GM18951 (cell line): ENCODE measurements at regions not wholly inside any gene's neighbourhood (a gene's known extent, or its start where the extent isn't known, plus 50 kb on each side); places are given as distances from the start of the nearest gene placed in this dataset.
"Not testable (repeated sequence)": the region's sequence is repeated elsewhere in the genome, so short reads cannot be mapped to it uniquely, and the experiment has no call there.

ENCODE experiments used
- POLR2A ChIP-seq: IDR thresholded peaks from 4 replicates; pipeline ENCODE4 v1.6.1; 2011; ENCODE audit warnings: mild to moderate bottlenecking; ENCODE audit not compliant: insufficient read length, insufficient read depth; ENCODE audit errors: extremely low read depth
- in situ Hi-C: fragments of 300-500 bp; cut with MboI; formaldehyde crosslinking; loops from one replicate; pipeline ENCODE4 v1.12.0; 2022; ENCODE audit warnings: low sequenced_read_pairs, mixed read lengths, inconsistent platforms; ENCODE audit not compliant: unreplicated experiment

GRCh38 chr5:86439593-86440110 is 178.1 kb upstream of the COX7C start:
- TF ChIP-seq POLR2A = no peak
- in situ Hi-C loops = no loop called here

GRCh38 chr5:86442036-86442745 is 175.6 kb upstream of the COX7C start:
- no peak for TF ChIP-seq POLR2A

GRCh38 chr5:86447362-86447761 is 170.4 kb upstream of the COX7C start:
- no peak for TF ChIP-seq POLR2A
- in situ Hi-C loops = no loop called here

More at GRCh38 chr5:86442036-86442745, 175.6 kb upstream of the COX7C start:
- in situ Hi-C loops = no loop called here

- no peak for TF ChIP-seq POLR2A
These were observed 165.5 kb upstream of the COX7C start for GRCh38 chr5:86452251-86452650.

GRCh38 chr5:86460519-86460918 is 157.2 kb upstream of the COX7C start:
- TF ChIP-seq POLR2A = no peak
- in situ Hi-C loops = no loop called here

More at GRCh38 chr5:86452251-86452650, 165.5 kb upstream of the COX7C start:
- in situ Hi-C loops = no loop called here

GRCh38 chr5:86461169-86461956 is 156.4 kb upstream of the COX7C start:
- in situ Hi-C loops = no loop called here
- no peak for TF ChIP-seq POLR2A

- in situ Hi-C loops = no loop called here
- no peak for TF ChIP-seq POLR2A
These were observed 154.4 kb upstream of the COX7C start for GRCh38 chr5:86463339-86463738.

- in situ Hi-C loops = no loop called here
- no peak for TF ChIP-seq POLR2A
These were observed 152.5 kb upstream of the COX7C start for GRCh38 chr5:86465052-86465838.

GRCh38 chr5:86466721-86467120 is 151.0 kb upstream of the COX7C start:
- in situ Hi-C loops = not testable (repeated sequence)

GRCh38 chr5:86482008-86482407 is 135.7 kb upstream of the COX7C start:
- in situ Hi-C loops = no loop called here
- TF ChIP-seq POLR2A = no peak

- in situ Hi-C loops = no loop called here
These were observed 124.0 kb upstream of the COX7C start for GRCh38 chr5:86493777-86494176.

GRCh38 chr5:86500947-86501346 is 116.8 kb upstream of the COX7C start:
- no peak for TF ChIP-seq POLR2A
- in situ Hi-C loops = no loop called here

More at GRCh38 chr5:86493777-86494176, 124.0 kb upstream of the COX7C start:
- TF ChIP-seq POLR2A = no peak

- in situ Hi-C loops = no loop called here
- no peak for TF ChIP-seq POLR2A
These were observed 110.2 kb upstream of the COX7C start for GRCh38 chr5:86507574-86507973.

GRCh38 chr5:86510330-86510915 is 107.3 kb upstream of the COX7C start:
- in situ Hi-C loops = not testable (repeated sequence)
